ENCODE measurements at regions not wholly inside any gene's neighbourhood (a gene's known extent, or its start where the extent isn't known, plus 50 kb on each side); places are given as distances from the start of the nearest gene placed in this dataset.

DNA sequence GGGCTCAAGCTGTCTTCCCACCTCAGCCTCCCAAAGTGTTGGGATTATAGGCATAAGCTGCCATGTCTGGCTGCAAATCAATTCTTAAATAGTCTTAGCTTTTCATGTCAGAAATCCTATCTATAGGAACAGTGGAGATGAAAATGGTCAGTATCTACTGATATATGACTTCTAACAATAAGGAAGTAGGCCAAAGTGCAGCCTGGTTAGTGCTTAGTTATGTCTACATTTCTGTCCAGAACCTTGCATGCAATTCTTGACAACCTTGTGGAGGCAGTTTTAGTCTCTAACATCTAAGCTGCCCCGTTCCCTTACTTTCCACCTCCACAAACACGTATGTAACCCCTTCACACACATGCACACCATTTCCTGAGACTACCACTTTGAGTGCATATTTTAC lies 169.2 kb upstream of the SPATS2L start:
- TF ChIP-seq EZH2 (IDR thresholded peaks at IDR 0.05; ENCODE audit: borderline replicate concordance, low read length) (no peak), CTCF (IDR thresholded peaks at IDR 0.05; ENCODE audit: low read length) (no peak)

All from OCI-LY1 (cell line).